Smooth muscle cell (in vitro differentiated cells): ENCODE measurements at regions not wholly inside any gene's neighbourhood (a gene's known extent, or its start where the extent isn't known, plus 50 kb on each side); places are given as distances from the start of the nearest gene placed in this dataset.

Source experiments
- DNase-seq: peaks from one replicate; lab custom pipeline; 2025; ENCODE audit not compliant: unreplicated experiment; lab: John Stamatoyannopoulos, UW
- H2AFZ ChIP-seq: fragments of 200-600 bp; sonication (generic); 2 replicates; pipeline ENCODE4 v1.6.0; 2016; ENCODE audit warnings: antibody characterized with exemption, low read depth, mild to moderate bottlenecking
- H3F3A ChIP-seq: fragments of 200-600 bp; sonication (generic); 2 replicates; pipeline ENCODE4 v1.6.0; 2017; ENCODE audit warnings: antibody characterized with exemption, low read depth
- H3K27ac ChIP-seq: fragments of 200-600 bp; sonication (generic); 2 replicates; pipeline ENCODE4 v1.5.1; 2016; ENCODE audit warnings: low read depth, mild to moderate bottlenecking
- H3K27me3 ChIP-seq: fragments of 200-600 bp; sonication (generic); 2 replicates; pipeline ENCODE4 v1.6.1; 2016; ENCODE audit warnings: low read depth, mild to moderate bottlenecking
- H3K36me3 ChIP-seq: fragments of 200-600 bp; sonication (generic); 2 replicates; pipeline ENCODE4 v1.5.1; 2016; ENCODE audit warnings: low read depth
- H3K4me1 ChIP-seq: fragments of 200-600 bp; sonication (generic); 2 replicates; pipeline ENCODE4 v1.5.1; 2016; ENCODE audit warnings: low read depth
- H3K4me2 ChIP-seq: fragments of 200-600 bp; sonication (generic); 2 replicates; pipeline ENCODE4 v1.6.0; 2016; ENCODE audit warnings: mild to moderate bottlenecking
- H3K4me3 ChIP-seq: fragments of 200-600 bp; sonication (generic); 2 replicates; pipeline ENCODE4 v1.5.1; 2016; ENCODE audit warnings: mild to moderate bottlenecking
- H3K79me2 ChIP-seq: fragments of 200-600 bp; sonication (generic); 2 replicates; pipeline ENCODE4 v1.6.0; 2016; ENCODE audit warnings: low read depth, mild to moderate bottlenecking
- H3K9ac ChIP-seq: fragments of 200-600 bp; sonication (generic); 2 replicates; pipeline ENCODE4 v1.6.0; 2016; ENCODE audit warnings: low read depth
- H3K9me3 ChIP-seq: fragments of 200-600 bp; sonication (generic); replicated peaks from 2 replicates; pipeline ENCODE4 v1.5.1; 2016; ENCODE audit warnings: low read depth
- H4K20me1 ChIP-seq: fragments of 200-600 bp; sonication (generic); 2 replicates; pipeline ENCODE4 v1.6.0; 2016; ENCODE audit warnings: low read depth
- WGBS: methylation state at CpG from one replicate; pipeline ENCODE4 v1.1.7; 2016; ENCODE audit warnings: low lambda C conversion rate; 5-methylcytosine and 5-hydroxymethylcytosine counted together
- TF ChIP-seq, protein P1 (sequence below): fragments of 200-600 bp; sonication (generic); IDR thresholded peaks from 2 replicates; pipeline ENCODE4 v1.5.1; 2017; ENCODE audit warnings: borderline replicate concordance, mild to moderate bottlenecking, antibody characterized with exemption; ENCODE audit not compliant: insufficient read depth, poor library complexity, severe bottlenecking

DNA sequence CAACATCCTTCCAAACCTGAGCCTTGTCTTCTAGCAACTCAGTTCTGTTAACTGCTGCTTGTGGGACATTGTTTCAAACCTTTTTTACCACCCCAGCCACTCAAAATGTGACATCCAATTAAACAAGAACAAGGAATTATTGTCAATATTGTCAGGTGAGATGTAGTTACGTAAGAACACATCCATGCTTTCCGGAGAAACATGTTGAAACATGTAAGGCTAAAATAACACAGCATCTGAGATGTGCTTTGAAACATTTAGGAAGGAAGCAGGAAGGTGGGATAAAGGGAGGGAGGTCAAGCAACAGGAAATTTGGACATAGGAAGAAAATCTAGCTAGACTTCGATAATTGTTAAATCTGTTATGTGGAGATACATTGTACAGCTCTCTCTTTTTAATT lies 50.9 kb upstream of the PRICKLE2 start:
- H3K79me2 ChIP-seq: no peaks in the 10 kb centered on the region
- no peaks in the 10 kb centered on the region for H3K9me3 ChIP-seq
- TF ChIP-seq, protein P1, sequence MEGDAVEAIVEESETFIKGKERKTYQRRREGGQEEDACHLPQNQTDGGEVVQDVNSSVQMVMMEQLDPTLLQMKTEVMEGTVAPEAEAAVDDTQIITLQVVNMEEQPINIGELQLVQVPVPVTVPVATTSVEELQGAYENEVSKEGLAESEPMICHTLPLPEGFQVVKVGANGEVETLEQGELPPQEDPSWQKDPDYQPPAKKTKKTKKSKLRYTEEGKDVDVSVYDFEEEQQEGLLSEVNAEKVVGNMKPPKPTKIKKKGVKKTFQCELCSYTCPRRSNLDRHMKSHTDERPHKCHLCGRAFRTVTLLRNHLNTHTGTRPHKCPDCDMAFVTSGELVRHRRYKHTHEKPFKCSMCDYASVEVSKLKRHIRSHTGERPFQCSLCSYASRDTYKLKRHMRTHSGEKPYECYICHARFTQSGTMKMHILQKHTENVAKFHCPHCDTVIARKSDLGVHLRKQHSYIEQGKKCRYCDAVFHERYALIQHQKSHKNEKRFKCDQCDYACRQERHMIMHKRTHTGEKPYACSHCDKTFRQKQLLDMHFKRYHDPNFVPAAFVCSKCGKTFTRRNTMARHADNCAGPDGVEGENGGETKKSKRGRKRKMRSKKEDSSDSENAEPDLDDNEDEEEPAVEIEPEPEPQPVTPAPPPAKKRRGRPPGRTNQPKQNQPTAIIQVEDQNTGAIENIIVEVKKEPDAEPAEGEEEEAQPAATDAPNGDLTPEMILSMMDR: no peak
- H3K4me1 ChIP-seq: no peaks in the 10 kb centered on the region
- H3K36me3 ChIP-seq: no peaks in the 10 kb centered on the region
- no peaks in the 10 kb centered on the region for H3F3A ChIP-seq
- no peaks in the 10 kb centered on the region for H3K27me3 ChIP-seq
- H3K4me3 ChIP-seq: no peak overlapping the region
- H2AFZ ChIP-seq: no peak overlapping the region
- H4K20me1 ChIP-seq: no peaks in the 10 kb centered on the region
- no peak for DNase-seq
- 89% methylated on average over 3 of the region's 3 CpGs for WGBS
- no peak overlapping the region for H3K9ac ChIP-seq
- H3K27ac ChIP-seq: no peak overlapping the region
- H3K4me2 ChIP-seq: no peak overlapping the region
